ENCODE measurements at regions not wholly inside any gene's neighbourhood (a gene's known extent, or its start where the extent isn't known, plus 50 kb on each side); places are given as distances from the start of the nearest gene placed in this dataset.

DNA sequence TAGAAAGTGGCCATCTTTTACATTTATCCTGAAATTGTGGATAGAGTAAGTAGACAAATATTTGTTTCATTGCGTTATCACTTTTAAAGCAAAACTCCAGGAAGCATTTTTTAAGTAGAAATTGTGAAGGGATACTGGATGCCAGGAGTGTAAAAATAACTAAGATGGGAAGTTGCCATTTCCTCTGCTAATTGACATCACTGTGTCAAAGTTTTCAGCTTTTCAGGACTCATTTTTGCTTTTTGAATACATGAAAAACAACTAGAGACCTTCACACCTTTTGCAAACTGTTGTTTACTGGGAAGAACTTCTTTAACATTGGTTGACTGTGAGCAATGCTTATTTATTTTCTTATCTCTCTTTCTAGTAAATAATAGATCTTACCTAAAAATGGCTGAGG is 337.5 kb downstream of the NR2F1-AS1 start:
- Histone ChIP-seq H3K4me3 (ENCODE audit: low read length) (no peak overlapping the region), H3K4me2 (ENCODE audit: low read length) (no peak overlapping the region), H4K20me1 (ENCODE audit: insufficient read depth) (no peaks in the 10 kb centered on the region), H3K9me2 (ENCODE audit: insufficient read depth, low read length) (no peaks in the 10 kb centered on the region), H3K79me2 (replicated peaks; ENCODE audit: insufficient read depth, low read length) (no peaks in the 10 kb centered on the region), H3K27me3 (ENCODE audit: insufficient read depth, low read depth, low read length) (peaks cover 68% of the 10 kb centered on the region), H3F3A (ENCODE audit: insufficient read depth, low read length, poor library complexity, severe bottlenecking) (no peaks in the 10 kb centered on the region), H3K9ac (ENCODE audit: low read length) (no peak overlapping the region), H3K9me3 (ENCODE audit: low read length) (no peaks in the 10 kb centered on the region), H3K36me3 (ENCODE audit: insufficient read depth, low read length) (no peaks in the 10 kb centered on the region), H3K27ac (ENCODE audit: low read length) (no peak overlapping the region), H2AFZ (ENCODE audit: low read depth, low read length) (no peak overlapping the region)
- TF ChIP-seq, protein P1, sequence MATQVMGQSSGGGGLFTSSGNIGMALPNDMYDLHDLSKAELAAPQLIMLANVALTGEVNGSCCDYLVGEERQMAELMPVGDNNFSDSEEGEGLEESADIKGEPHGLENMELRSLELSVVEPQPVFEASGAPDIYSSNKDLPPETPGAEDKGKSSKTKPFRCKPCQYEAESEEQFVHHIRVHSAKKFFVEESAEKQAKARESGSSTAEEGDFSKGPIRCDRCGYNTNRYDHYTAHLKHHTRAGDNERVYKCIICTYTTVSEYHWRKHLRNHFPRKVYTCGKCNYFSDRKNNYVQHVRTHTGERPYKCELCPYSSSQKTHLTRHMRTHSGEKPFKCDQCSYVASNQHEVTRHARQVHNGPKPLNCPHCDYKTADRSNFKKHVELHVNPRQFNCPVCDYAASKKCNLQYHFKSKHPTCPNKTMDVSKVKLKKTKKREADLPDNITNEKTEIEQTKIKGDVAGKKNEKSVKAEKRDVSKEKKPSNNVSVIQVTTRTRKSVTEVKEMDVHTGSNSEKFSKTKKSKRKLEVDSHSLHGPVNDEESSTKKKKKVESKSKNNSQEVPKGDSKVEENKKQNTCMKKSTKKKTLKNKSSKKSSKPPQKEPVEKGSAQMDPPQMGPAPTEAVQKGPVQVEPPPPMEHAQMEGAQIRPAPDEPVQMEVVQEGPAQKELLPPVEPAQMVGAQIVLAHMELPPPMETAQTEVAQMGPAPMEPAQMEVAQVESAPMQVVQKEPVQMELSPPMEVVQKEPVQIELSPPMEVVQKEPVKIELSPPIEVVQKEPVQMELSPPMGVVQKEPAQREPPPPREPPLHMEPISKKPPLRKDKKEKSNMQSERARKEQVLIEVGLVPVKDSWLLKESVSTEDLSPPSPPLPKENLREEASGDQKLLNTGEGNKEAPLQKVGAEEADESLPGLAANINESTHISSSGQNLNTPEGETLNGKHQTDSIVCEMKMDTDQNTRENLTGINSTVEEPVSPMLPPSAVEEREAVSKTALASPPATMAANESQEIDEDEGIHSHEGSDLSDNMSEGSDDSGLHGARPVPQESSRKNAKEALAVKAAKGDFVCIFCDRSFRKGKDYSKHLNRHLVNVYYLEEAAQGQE (IDR thresholded peaks at IDR 0.05; ENCODE audit: borderline replicate concordance) = no peak
- TF ChIP-seq SMC3 (conservative IDR thresholded peaks at IDR 0.05; ENCODE audit: poor library complexity) = no peak
- no peak for TF ChIP-seq MXI1 (conservative IDR thresholded peaks at IDR 0.05; ENCODE audit: poor library complexity, severe bottlenecking)
- TF ChIP-seq EZH2 (IDR thresholded peaks at IDR 0.05; ENCODE audit: borderline replicate concordance, insufficient read depth, low read length, poor library complexity, severe bottlenecking) = no peak
- TF ChIP-seq, protein P2, sequence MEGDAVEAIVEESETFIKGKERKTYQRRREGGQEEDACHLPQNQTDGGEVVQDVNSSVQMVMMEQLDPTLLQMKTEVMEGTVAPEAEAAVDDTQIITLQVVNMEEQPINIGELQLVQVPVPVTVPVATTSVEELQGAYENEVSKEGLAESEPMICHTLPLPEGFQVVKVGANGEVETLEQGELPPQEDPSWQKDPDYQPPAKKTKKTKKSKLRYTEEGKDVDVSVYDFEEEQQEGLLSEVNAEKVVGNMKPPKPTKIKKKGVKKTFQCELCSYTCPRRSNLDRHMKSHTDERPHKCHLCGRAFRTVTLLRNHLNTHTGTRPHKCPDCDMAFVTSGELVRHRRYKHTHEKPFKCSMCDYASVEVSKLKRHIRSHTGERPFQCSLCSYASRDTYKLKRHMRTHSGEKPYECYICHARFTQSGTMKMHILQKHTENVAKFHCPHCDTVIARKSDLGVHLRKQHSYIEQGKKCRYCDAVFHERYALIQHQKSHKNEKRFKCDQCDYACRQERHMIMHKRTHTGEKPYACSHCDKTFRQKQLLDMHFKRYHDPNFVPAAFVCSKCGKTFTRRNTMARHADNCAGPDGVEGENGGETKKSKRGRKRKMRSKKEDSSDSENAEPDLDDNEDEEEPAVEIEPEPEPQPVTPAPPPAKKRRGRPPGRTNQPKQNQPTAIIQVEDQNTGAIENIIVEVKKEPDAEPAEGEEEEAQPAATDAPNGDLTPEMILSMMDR (IDR thresholded peaks at IDR 0.05; ENCODE audit: poor library complexity, severe bottlenecking) = no peak

DNA sequence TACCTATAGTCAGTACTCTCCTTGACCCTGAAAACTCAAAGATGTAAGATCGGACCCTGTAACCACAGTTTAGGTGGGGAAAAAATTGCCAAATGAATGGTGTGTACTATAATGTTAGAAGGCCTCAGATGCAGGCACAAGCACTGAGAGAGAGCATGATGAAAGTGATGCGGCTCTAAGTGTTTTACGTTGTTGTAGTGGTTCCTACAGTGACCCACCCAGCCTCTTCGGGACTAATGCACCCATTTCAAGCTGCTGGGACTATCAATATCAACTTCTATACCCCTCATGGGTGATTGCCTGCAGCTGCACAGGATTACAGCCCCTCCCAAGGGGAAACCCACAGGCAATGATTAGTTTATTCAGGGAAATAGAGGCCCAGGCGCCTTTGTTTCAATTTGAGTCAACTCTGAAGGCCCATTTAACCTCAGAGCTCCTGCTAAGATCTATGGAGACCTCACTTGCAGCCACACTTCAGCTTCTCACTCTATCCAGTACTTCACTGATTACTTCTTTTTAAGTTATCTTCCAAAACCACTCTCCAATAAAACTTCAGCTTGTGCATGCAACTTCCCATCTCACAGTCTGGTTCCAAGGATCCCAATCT is 340.7 kb downstream of the NR2F1-AS1 start:
- TF ChIP-seq RAD21 (conservative IDR thresholded peaks at IDR 0.05) (no peak), TAF1 (IDR thresholded peaks at IDR 0.05; ENCODE audit: low read depth) (no peak), MXI1 (conservative IDR thresholded peaks at IDR 0.05; ENCODE audit: poor library complexity, severe bottlenecking) (no peak), EP300 (conservative IDR thresholded peaks at IDR 0.05; ENCODE audit: poor library complexity, severe bottlenecking) (no peak), EZH2 (IDR thresholded peaks at IDR 0.05; ENCODE audit: borderline replicate concordance, insufficient read depth, low read length, poor library complexity, severe bottlenecking) (no peak), SMC3 (conservative IDR thresholded peaks at IDR 0.05; ENCODE audit: poor library complexity) (no peak), POLR2AphosphoS5 (IDR thresholded peaks at IDR 0.05) (no peak)
- TF ChIP-seq, protein P2 (IDR thresholded peaks at IDR 0.05; ENCODE audit: poor library complexity, severe bottlenecking) = no peak
- TF ChIP-seq, protein P1 (IDR thresholded peaks at IDR 0.05; ENCODE audit: borderline replicate concordance) = no peak
- H3K27ac ChIP-seq (ENCODE audit: low read length) = no peak overlapping the region
- no peaks in the 10 kb centered on the region for H3K36me3 ChIP-seq (ENCODE audit: insufficient read depth, low read length)
- H3K4me3 ChIP-seq (ENCODE audit: low read length) = no peak overlapping the region
- H4K20me1 ChIP-seq (ENCODE audit: insufficient read depth) = no peaks in the 10 kb centered on the region
- no peaks in the 10 kb centered on the region for H3K79me2 ChIP-seq (replicated peaks; ENCODE audit: insufficient read depth, low read length)
- H3F3A ChIP-seq (ENCODE audit: insufficient read depth, low read length, poor library complexity, severe bottlenecking) = no peaks in the 10 kb centered on the region
- no peak overlapping the region for H3K9ac ChIP-seq (ENCODE audit: low read length)
- H2AFZ ChIP-seq (ENCODE audit: low read depth, low read length) = no peak overlapping the region
- H3K4me2 ChIP-seq (ENCODE audit: low read length) = no peak overlapping the region
- H3K9me2 ChIP-seq (ENCODE audit: insufficient read depth, low read length) = no peaks in the 10 kb centered on the region
- peaks cover 36% of the 10 kb centered on the region for H3K27me3 ChIP-seq (ENCODE audit: insufficient read depth, low read depth, low read length)
- no peaks in the 10 kb centered on the region for H3K9me3 ChIP-seq (ENCODE audit: low read length)
